ENCODE measurements at regions not wholly inside any gene's neighbourhood (a gene's known extent, or its start where the extent isn't known, plus 50 kb on each side); places are given as distances from the start of the nearest gene placed in this dataset.

- Histone ChIP-seq H3K9me3 (ENCODE audit: control insufficient read depth, insufficient read depth, low read depth, low read length) (no peaks in the 10 kb centered on the region; the same call in 1 of the 2 replicates), H3K4me1 (ENCODE audit: control insufficient read depth, insufficient read depth, low read length) (peaks cover 9% of the 10 kb centered on the region; the same call in 1 of the 2 replicates), H3K27ac (ENCODE audit: low read length) (no peak overlapping the region), H3K4me3 (ENCODE audit: low read depth in 2 of 2, low read length in 2 of 2) (no peak overlapping the region), H3K27me3 (ENCODE audit: control insufficient read depth, insufficient read depth, low read length) (no peaks in the 10 kb centered on the region), H3K36me3 (ENCODE audit: control insufficient read depth, insufficient read depth, low read length) (no peaks in the 10 kb centered on the region)
- DNase-seq (ENCODE audit: low read depth, low spot score) (no peak), ATAC-seq (no peak)
- in situ Hi-C loops (cut with HindIII; ENCODE audit: low pct_unique_long_range_greater_than_20kb, low sequenced_read_pairs) (no loop called here), intact Hi-C loops (cut with micrococcal nuclease; ENCODE audit: unreplicated experiment) (no loop called here)
- no TSS peak for BruUV-seq (replicated peaks)
- ChIA-PET CTCF (no interaction called here), POLR2A (no interaction called here)
- TF ChIP-seq SIN3A (IDR thresholded peaks at IDR 0.05; ENCODE audit: borderline replicate concordance, insufficient read depth, low read depth, low read length) = no peak
- no peak for TF ChIP-seq CTCF (IDR thresholded peaks at IDR 0.05)
- TF ChIP-seq POLR2AphosphoS5 (IDR thresholded peaks at IDR 0.05; ENCODE audit: low read depth, low read length) = no peak
- TF ChIP-seq REST (IDR thresholded peaks at IDR 0.05; ENCODE audit: insufficient read depth in 1 of 2, low read depth in 2 of 2, low read length in 1 of 2) = no peak
- TF ChIP-seq TCF7L2 (IDR thresholded peaks at IDR 0.05; ENCODE audit: low read depth, low read length) = no peak
These were observed 114.6 kb downstream of the ZBTB18 start for GRCh38 chr1:244165701-244166100.

- no peak overlapping the region for H3K27ac ChIP-seq (ENCODE audit: low read length)
- ChIA-PET CTCF (no interaction called here), POLR2A (no interaction called here)
- TF ChIP-seq SIN3A (IDR thresholded peaks at IDR 0.05; ENCODE audit: borderline replicate concordance, insufficient read depth, low read depth, low read length) (no peak), CTCF (IDR thresholded peaks at IDR 0.05) (no peak), POLR2AphosphoS5 (IDR thresholded peaks at IDR 0.05; ENCODE audit: low read depth, low read length) (no peak), REST (IDR thresholded peaks at IDR 0.05; ENCODE audit: insufficient read depth in 1 of 2, low read depth in 2 of 2, low read length in 1 of 2) (no peak)
- intact Hi-C loops (cut with micrococcal nuclease; ENCODE audit: unreplicated experiment) (no loop called here), in situ Hi-C loops (cut with HindIII; ENCODE audit: low pct_unique_long_range_greater_than_20kb, low sequenced_read_pairs) (no loop called here)
- no TSS peak for BruUV-seq (replicated peaks)
- H3K36me3 ChIP-seq (ENCODE audit: control insufficient read depth, insufficient read depth, low read length) = no peaks in the 10 kb centered on the region
- ATAC-seq (no peak), DNase-seq (ENCODE audit: low read depth, low spot score) (no peak)
- no peaks in the 10 kb centered on the region for H3K4me1 ChIP-seq (ENCODE audit: control insufficient read depth, insufficient read depth, low read length)
- no peak overlapping the region for H3K4me3 ChIP-seq (ENCODE audit: low read depth in 2 of 2, low read length in 2 of 2)
- no peaks in the 10 kb centered on the region for H3K27me3 ChIP-seq (ENCODE audit: control insufficient read depth, insufficient read depth, low read length)
- no peaks in the 10 kb centered on the region for H3K9me3 ChIP-seq (ENCODE audit: control insufficient read depth, insufficient read depth, low read depth, low read length)
These were observed 120.3 kb downstream of the ZBTB18 start for GRCh38 chr1:244171241-244171985.

All from Panc1 (cell line).